Common myeloid progenitor, CD34-positive (primary cell): ENCODE measurements at regions not wholly inside any gene's neighbourhood (a gene's known extent, or its start where the extent isn't known, plus 50 kb on each side); places are given as distances from the start of the nearest gene placed in this dataset.

Source experiments
- CTCF ChIA-PET: fragments of 350-600 bp; sonication (Branson Sonifier 250); formaldehyde crosslinking; loops from one replicate; lab custom pipeline; 2021; ENCODE audit warnings: antibody characterized with exemption; lab: Charles Lee
- POLR2A ChIA-PET: fragments of 350-600 bp; sonication (Branson Sonifier 250); formaldehyde crosslinking; loops from one replicate; lab custom pipeline; 2021; ENCODE audit warnings: antibody characterized with exemption; lab: Charles Lee
- DNase-seq, 3 donors: peaks; one replicate each; pipeline versions ENCODE4 v3.0.0 to v3.0.0-alpha.2; 2013
- H3K27ac ChIP-seq, 2 experiments: 1 replicate in 1 of 2; 2 replicates in 1 of 2; pipeline ENCODE4 v1.7.0; 2013; ENCODE audit warnings: inconsistent platforms in 2 of 2, low read length in 2 of 2, mild to moderate bottlenecking in 2 of 2, low read depth in 1 of 2, moderate library complexity in 1 of 2; ENCODE audit not compliant: severe bottlenecking in 2 of 2, insufficient read depth in 1 of 2, poor library complexity in 1 of 2
- H3K27me3 ChIP-seq, 5 experiments: replicated peaks in 2 of 5; 1 replicate in 3 of 5; 2 replicates in 2 of 5; pipeline versions ENCODE4 v1.6.1 to v1.7.0; 2013; ENCODE audit warnings: low read length in 4 of 5, mild to moderate bottlenecking in 2 of 5, moderate library complexity in 2 of 5, inconsistent platforms in 1 of 5; ENCODE audit not compliant: insufficient read depth in 5 of 5, control insufficient read depth in 4 of 5
- H3K36me3 ChIP-seq, 4 experiments: 1 replicate in 2 of 4; 2 replicates in 2 of 4; pipeline versions ENCODE4 v1.6.1 to v1.7.0; 2013; ENCODE audit warnings: low read length in 3 of 4, control low read depth in 1 of 4, mild to moderate bottlenecking in 1 of 4; ENCODE audit not compliant: control insufficient read depth in 4 of 4, insufficient read depth in 4 of 4
- H3K4me1 ChIP-seq, 4 experiments: 1 replicate in 3 of 4; 2 replicates in 1 of 4; pipeline versions ENCODE4 v1.6.1 to v1.7.1; 2013; ENCODE audit warnings: low read length in 3 of 4, mild to moderate bottlenecking in 3 of 4, control low read depth in 1 of 4, inconsistent platforms in 1 of 4, moderate library complexity in 1 of 4; ENCODE audit not compliant: control insufficient read depth in 4 of 4, insufficient read depth in 4 of 4; ENCODE audit errors: control extremely low read depth in 1 of 4
- H3K4me3 ChIP-seq, 7 experiments: 1 replicate in 4 of 7; 2 replicates in 3 of 7; pipeline versions ENCODE4 v1.5.1 to v1.7.0; 2013; ENCODE audit warnings: mild to moderate bottlenecking in 7 of 7, low read length in 6 of 7, moderate library complexity in 6 of 7, inconsistent platforms in 2 of 7, low read depth in 2 of 7, control low read depth in 1 of 7; ENCODE audit not compliant: insufficient read depth in 4 of 7, control insufficient read depth in 1 of 7; ENCODE audit errors: extremely low read depth in 1 of 7
- H3K9me3 ChIP-seq, 5 experiments: 1 replicate in 4 of 5; 2 replicates in 1 of 5; pipeline versions ENCODE4 v1.6.1 to v1.7.1; 2013; ENCODE audit warnings: low read length in 4 of 5, mild to moderate bottlenecking in 2 of 5, inconsistent platforms in 1 of 5, low read depth in 1 of 5, moderate library complexity in 1 of 5; ENCODE audit not compliant: control insufficient read depth in 4 of 5, insufficient read depth in 2 of 5; ENCODE audit errors: control extremely low read depth in 1 of 5
- WGBS: methylation state at CpG from one replicate; pipeline ENCODE4 v1.1.5; 2013; ENCODE audit not compliant: insufficient coverage; 5-methylcytosine and 5-hydroxymethylcytosine counted together

DNA sequence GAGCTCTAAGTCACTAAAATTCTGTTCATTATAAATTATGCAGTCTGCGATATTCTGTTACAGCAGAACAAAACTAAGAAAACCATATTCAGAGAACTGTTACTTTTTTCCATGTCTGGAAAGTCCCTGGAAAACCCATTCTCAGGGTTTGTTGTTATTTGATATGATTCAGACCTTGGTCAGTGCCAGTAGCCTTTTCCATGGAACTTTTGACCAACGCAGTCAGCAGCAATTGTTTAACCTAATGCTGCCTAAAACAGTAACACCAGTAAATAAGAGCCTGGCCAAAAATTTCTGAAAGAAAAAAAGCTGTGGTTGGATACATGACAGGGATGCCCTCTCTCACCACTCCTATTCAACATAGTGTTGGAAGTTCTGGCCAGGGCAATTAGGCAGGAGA, 402.7 kb downstream of the TBC1D4 start:
- Histone ChIP-seq H3K4me3 (no peak overlapping the region), H3K36me3 (no peaks in the 10 kb centered on the region), H3K4me1 (no peaks in the 10 kb centered on the region), H3K27me3 (no peaks in the 10 kb centered on the region), H3K27ac (no peak overlapping the region), H3K9me3 (peaks cover 0 to 3% (median 0%) of the 10 kb centered on the region in 5 experiments)
- ChIA-PET CTCF (no interaction called here), POLR2A (no interaction called here)
- no peak for DNase-seq
- WGBS, result no CpG with 5 or more reads among the region's 2 CpGs

DNA sequence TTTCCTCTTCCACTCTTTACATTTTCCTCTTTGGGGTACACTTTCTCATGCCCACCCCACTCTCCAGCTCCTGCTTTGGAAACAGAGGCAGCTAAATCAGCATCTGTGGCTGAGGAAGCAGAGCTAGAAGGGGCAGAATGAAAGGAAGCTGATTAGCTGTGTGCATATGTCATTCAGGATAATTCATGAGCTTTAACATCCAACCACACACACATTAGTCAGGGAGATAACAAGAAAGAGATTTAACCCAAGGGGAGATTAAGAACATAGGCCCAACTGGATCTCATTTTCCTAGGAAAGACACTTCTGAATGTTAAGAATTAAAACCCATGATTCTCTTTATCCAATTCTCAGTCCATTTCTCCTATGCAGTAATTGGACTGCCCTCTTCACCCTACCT, 405.5 kb downstream of the TBC1D4 start:
- Histone ChIP-seq H3K4me3 (no peak overlapping the region), H3K4me1 (no peaks in the 10 kb centered on the region), H3K36me3 (no peaks in the 10 kb centered on the region), H3K27ac (no peak overlapping the region), H3K9me3 (no peaks in the 10 kb centered on the region), H3K27me3 (no peaks in the 10 kb centered on the region)
- ChIA-PET CTCF (no interaction called here), POLR2A (no interaction called here)
- no peak for DNase-seq

DNA sequence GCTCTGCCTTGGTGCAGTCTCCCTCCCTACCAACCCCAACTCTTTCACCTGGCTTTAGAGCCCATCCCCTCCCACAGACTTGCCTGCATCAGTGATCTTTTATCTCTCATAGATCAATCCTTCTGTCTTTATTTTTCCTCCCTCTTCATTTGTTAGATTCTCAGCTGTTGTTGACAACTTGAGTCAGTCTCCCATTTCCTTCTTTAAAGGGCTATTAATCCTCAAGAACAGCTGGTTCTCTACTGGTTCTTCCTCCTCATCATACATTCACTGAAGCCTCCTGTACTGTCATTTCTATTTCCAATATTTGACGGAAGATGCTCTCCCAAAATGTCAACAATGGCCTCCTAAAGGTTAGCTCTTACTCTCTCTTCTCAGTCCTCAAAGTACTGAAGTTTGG, 408.2 kb downstream of the TBC1D4 start:
- CTCF ChIA-PET, result no interaction called here
- Histone ChIP-seq H3K4me1 (no peaks in the 10 kb centered on the region), H3K36me3 (no peaks in the 10 kb centered on the region), H3K4me3 (no peak overlapping the region), H3K27me3 (no peaks in the 10 kb centered on the region), H3K9me3 (no peaks in the 10 kb centered on the region), H3K27ac (no peak overlapping the region)
- WGBS, result 91% methylated on average over 1 of the region's 1 CpG
- POLR2A ChIA-PET, result no interaction called here
- DNase-seq, result no peak

DNA sequence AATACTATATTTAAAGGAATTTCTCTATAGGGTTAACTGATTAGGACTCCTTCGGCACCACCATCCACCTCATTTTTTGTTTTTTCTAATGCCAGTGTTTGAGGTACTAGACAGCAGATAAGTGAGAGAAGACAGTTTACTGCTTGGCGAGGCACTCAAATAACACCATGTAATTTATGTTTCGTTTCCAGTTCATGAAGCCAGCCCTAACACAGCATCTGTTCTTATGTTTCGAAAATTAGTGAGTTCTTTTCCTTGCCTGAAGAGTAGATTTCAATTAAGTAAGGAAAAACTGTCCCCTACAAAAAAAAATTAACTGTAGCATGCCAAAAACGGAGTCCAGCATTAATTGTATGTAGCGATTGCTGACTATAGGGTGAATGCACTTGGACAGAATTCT, 409.1 kb downstream of the TBC1D4 start:
- no peak for DNase-seq
- Histone ChIP-seq H3K27me3 (no peaks in the 10 kb centered on the region), H3K9me3 (no peaks in the 10 kb centered on the region), H3K27ac (no peak overlapping the region), H3K36me3 (no peaks in the 10 kb centered on the region), H3K4me1 (no peaks in the 10 kb centered on the region), H3K4me3 (no peak overlapping the region)
- CTCF ChIA-PET, result no interaction called here
- WGBS, result 67% methylated on average over 2 of the region's 6 CpGs
- POLR2A ChIA-PET, result no interaction called here

DNA sequence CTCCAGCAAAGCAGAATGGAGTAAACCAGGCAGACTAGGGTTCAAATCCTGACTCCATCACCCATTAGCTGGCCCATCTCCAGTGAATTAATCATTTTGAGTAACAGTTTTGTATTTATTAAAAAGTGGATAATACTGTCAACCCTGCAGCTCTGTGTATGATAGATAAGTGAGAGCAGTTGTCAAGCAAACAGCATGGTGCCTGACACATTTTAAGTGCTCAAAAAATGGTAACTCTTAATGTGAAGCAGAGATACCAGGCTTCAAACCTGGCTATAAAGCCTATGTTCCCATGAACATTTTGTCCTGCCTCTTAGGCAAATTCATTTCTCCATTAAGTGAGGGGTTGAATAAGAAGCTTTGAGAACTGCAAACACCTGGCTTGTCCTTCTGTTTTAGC, 409.6 kb downstream of the TBC1D4 start:
- DNase-seq, result no peak
- Histone ChIP-seq H3K36me3 (no peaks in the 10 kb centered on the region), H3K4me3 (no peak overlapping the region), H3K27ac (no peak overlapping the region), H3K27me3 (no peaks in the 10 kb centered on the region), H3K9me3 (no peaks in the 10 kb centered on the region), H3K4me1 (no peaks in the 10 kb centered on the region)
- CTCF ChIA-PET, result no interaction called here
- POLR2A ChIA-PET, result no interaction called here

DNA sequence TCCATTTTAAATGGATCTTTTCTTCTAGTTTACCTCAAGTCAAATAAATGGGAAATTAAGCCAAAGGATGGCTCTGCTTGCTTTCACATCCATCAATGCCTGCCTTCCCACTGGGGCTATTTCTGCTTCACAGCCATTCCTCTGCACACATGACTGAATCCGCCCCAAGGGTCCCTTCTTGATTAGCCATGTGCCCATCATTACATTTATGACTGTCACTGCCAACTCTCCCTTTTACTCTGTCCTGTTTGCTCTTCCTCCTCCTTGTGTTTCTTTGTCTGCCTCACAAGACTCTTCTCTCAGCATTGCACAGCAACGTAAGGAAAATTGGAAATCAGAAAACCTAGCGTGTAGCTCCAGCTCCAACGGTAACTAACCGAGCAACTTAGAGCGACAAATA, 410.2 kb downstream of the TBC1D4 start:
- POLR2A ChIA-PET, result no interaction called here
- no peak for DNase-seq
- WGBS, result 75% methylated on average over 2 of the region's 6 CpGs
- Histone ChIP-seq H3K9me3 (no peaks in the 10 kb centered on the region), H3K36me3 (no peaks in the 10 kb centered on the region), H3K27ac (no peak overlapping the region), H3K4me1 (no peaks in the 10 kb centered on the region), H3K4me3 (no peak overlapping the region), H3K27me3 (no peaks in the 10 kb centered on the region)
- CTCF ChIA-PET, result no interaction called here

DNA sequence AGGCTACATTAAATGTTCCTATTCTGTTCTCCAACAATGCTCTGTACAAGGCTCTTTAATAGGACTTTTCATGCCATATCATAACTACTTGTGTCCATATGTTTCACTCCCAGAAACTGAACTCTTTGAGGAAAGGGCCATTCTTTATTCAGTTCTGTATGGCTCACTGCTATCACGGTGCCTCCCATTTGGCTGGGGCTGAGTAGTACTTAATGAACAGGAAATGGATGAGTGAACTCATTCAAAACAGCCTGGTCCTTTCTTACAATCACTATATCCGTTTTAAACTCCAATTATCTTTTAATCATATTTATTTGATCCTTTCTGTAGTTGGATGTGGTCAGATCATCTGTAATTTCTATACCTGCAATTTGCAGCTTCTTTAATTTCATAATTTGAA, 410.6 kb downstream of the TBC1D4 start:
- Histone ChIP-seq H3K9me3 (no peaks in the 10 kb centered on the region), H3K4me3 (no peak overlapping the region), H3K36me3 (no peaks in the 10 kb centered on the region), H3K27ac (no peak overlapping the region), H3K4me1 (no peaks in the 10 kb centered on the region), H3K27me3 (no peaks in the 10 kb centered on the region)
- no CpG with 5 or more reads among the region's 2 CpGs for WGBS
- no peak for DNase-seq
- ChIA-PET CTCF (no interaction called here), POLR2A (no interaction called here)

DNA sequence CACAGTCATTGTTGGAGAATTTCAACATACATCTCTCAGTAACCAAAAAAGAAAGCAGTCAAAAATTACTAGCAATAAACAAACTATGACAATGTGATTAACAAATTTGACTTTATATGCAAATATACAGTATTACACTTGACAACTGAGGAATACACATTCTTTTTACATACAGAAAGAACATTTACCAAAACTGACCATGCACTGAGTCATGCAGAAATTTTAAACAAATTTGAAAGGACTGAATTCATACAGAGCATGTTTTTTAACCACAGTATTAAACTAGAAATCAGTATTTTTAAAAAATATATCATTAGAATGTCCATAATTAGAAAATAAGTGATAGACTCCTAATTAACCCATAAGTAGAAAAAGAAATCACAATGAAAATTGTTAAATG, 420.1 kb downstream of the TBC1D4 start:
- DNase-seq, result no peak
- no peak overlapping the region for H3K27ac ChIP-seq
- ChIA-PET POLR2A (no interaction called here), CTCF (no interaction called here)
- H3K36me3 ChIP-seq, result no peaks in the 10 kb centered on the region
- H3K4me3 ChIP-seq, result no peak overlapping the region
- no peaks in the 10 kb centered on the region for H3K27me3 ChIP-seq
- H3K9me3 ChIP-seq, result peaks cover 0 to 3% (median 0%) of the 10 kb centered on the region in 5 experiments
- no peaks in the 10 kb centered on the region for H3K4me1 ChIP-seq
